HepG2 (cell line): ENCODE measurements at regions not wholly inside any gene's neighbourhood (a gene's known extent, or its start where the extent isn't known, plus 50 kb on each side); places are given as distances from the start of the nearest gene placed in this dataset.

Experiments
- HNF4G ChIP-seq, 2 experiments: sonication (generic) in 1 of 2; formaldehyde crosslinking in 1 of 2; IDR thresholded peaks; 2 replicates each; pipeline versions ENCODE4 v1.4.0 to v1.6.1; 2011 to 2020; ENCODE audit warnings: borderline replicate concordance in 2 of 2, low read depth in 2 of 2, mild to moderate bottlenecking in 2 of 2, low read length in 1 of 2, missing genetic modification reagents in 1 of 2, moderate library complexity in 1 of 2
- KDM1A ChIP-seq: IDR thresholded peaks from 2 replicates; pipeline ENCODE4 v1.6.1; 2016; ENCODE audit warnings: missing compliant biosample characterization
- PHF8 ChIP-seq: sonication (generic); formaldehyde crosslinking; IDR thresholded peaks from 2 replicates; pipeline ENCODE4 v1.5.0; 2020; ENCODE audit warnings: missing genetic modification reagents
- POLR2A ChIP-seq, 2 experiments: IDR thresholded peaks; 2 replicates each; pipeline ENCODE4 v1.6.1; 2011; ENCODE audit warnings: low read depth in 2 of 2, low read length in 2 of 2, mild to moderate bottlenecking in 1 of 2, moderate library complexity in 1 of 2; ENCODE audit not compliant: insufficient read depth in 1 of 2
- POLR2AphosphoS5 ChIP-seq: IDR thresholded peaks from 2 replicates; pipeline ENCODE4 v1.6.1; 2012; ENCODE audit warnings: low read depth, low read length
- SP1 ChIP-seq, 2 experiments: fragments of 450-650 bp in 1 of 2; sonication (generic) in 1 of 2; formaldehyde crosslinking in 1 of 2; IDR thresholded peaks; 2 replicates each; pipeline versions ENCODE4 v1.4.0 to v1.6.1; 2016 to 2020; ENCODE audit warnings: missing genetic modification reagents in 1 of 2
- SRSF1 ChIP-seq: fragments of 200-400 bp; formaldehyde crosslinking; optimal IDR thresholded peaks from 2 replicates; pipeline ENCODE3; 2017; ENCODE audit warnings: mild to moderate bottlenecking, low read depth, low read length, moderate library complexity
- SSRP1 ChIP-seq: IDR thresholded peaks from 2 replicates; pipeline ENCODE4 v1.6.1; 2016; ENCODE audit warnings: control low read depth
- ZNF30 ChIP-seq: sonication (generic); formaldehyde crosslinking; IDR thresholded peaks from 2 replicates; pipeline ENCODE4 v1.5.0; 2020; ENCODE audit warnings: mild to moderate bottlenecking, missing genetic modification reagents
- ZNF639 ChIP-seq: conservative IDR thresholded peaks from 2 replicates; pipeline ENCODE4 v1.6.1; 2018; ENCODE audit warnings: missing genetic modification reagents
- ZNF674 ChIP-seq: sonication (generic); formaldehyde crosslinking; IDR thresholded peaks from 2 replicates; pipeline ENCODE4 v1.5.0; 2020; ENCODE audit warnings: low read depth, mild to moderate bottlenecking, missing genetic modification reagents
- ZNF713 ChIP-seq: sonication (generic); formaldehyde crosslinking; IDR thresholded peaks from 2 replicates; pipeline ENCODE4 v1.4.0; 2020; ENCODE audit warnings: mild to moderate bottlenecking, missing genetic modification reagents
- TF ChIP-seq, protein P1 (sequence below): IDR thresholded peaks from 2 replicates; pipeline ENCODE4 v1.6.1; 2012; ENCODE audit warnings: inconsistent platforms

GRCh38 chr9:94464790-94465189 lies 90.1 kb upstream of the PCAT7 start:
- TF ChIP-seq ZNF30 (CRISPR knock-in tag) (no peak), POLR2AphosphoS5 (no peak), PHF8 (no peak), POLR2A (IDR thresholded peaks at IDR 0.05; ENCODE audit: insufficient read depth in 1 of 2, low read depth in 2 of 2, low read length in 2 of 2) (no peak), ZNF674 (CRISPR knock-in tag) (no peak), SRSF1 (no peak), KDM1A (CRISPR knock-in tag) (no peak), ZNF639 (CRISPR knock-in tag) (no peak), ZNF713 (no peak), SSRP1 (CRISPR knock-in tag) (no peak), HNF4G (IDR thresholded peaks at IDR 0.05; ENCODE audit: borderline replicate concordance, low read depth, low read length) (no peak), HNF4G (CRISPR knock-in tag; IDR thresholded peaks at IDR 0.05; ENCODE audit: borderline replicate concordance, low read depth) (no peak), SP1 (IDR thresholded peaks at IDR 0.05) (no peak), SP1 (CRISPR knock-in tag; IDR thresholded peaks at IDR 0.05) (no peak)
- TF ChIP-seq, protein P1, sequence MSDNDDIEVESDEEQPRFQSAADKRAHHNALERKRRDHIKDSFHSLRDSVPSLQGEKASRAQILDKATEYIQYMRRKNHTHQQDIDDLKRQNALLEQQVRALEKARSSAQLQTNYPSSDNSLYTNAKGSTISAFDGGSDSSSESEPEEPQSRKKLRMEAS: no peak
